Sigmoid colon (tissue), 4 donors: ENCODE measurements at regions not wholly inside any gene's neighbourhood (a gene's known extent, or its start where the extent isn't known, plus 50 kb on each side); places are given as distances from the start of the nearest gene placed in this dataset.

ENCODE experiments used
- EP300 ChIP-seq, 4 donors: sonication (generic); formaldehyde crosslinking; IDR thresholded peaks; one replicate each; pipeline ENCODE4 v1.6.1; 2017; ENCODE audit warnings: antibody characterized with exemption in 4 of 4
- POLR2A ChIP-seq, 2 donors: fragments of 450-650 bp; IDR thresholded peaks; one replicate each; pipeline ENCODE4 v1.6.1; 2016; ENCODE audit warnings: antibody characterized with exemption in 2 of 2, mild to moderate bottlenecking in 2 of 2, moderate library complexity in 2 of 2
- POLR2AphosphoS5 ChIP-seq, 4 donors: sonication (generic); formaldehyde crosslinking; IDR thresholded peaks; one replicate each; pipeline ENCODE4 v1.6.1; 2017; ENCODE audit warnings: antibody characterized with exemption in 4 of 4
- TF ChIP-seq, protein P1 (sequence below), 4 experiments: fragments of 450-650 bp in 3 of 4; fragments of 200-600 bp in 1 of 4; IDR thresholded peaks; one replicate each; pipeline ENCODE4 v1.5.1; 2016 to 2019; ENCODE audit warnings: antibody characterized with exemption in 4 of 4, mild to moderate bottlenecking in 3 of 4, moderate library complexity in 2 of 4

DNA sequence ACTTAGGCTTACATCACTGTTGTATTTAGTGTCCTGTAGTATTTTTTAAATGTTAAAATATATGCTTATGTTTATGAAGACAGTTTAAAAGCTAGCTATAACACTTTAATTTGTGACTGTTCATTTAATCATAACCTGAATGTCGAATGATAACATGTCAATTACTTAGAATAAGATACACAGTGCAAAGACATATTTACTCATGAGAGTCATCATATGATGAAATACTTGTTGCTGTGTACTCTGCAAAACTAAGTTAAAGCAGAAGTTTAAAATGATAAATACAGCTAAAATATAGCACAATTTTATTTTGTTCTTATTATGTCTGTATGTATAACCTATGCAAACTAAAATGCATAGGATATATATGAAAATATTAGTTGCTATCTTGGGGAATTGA is 497.4 kb downstream of the FSCB start:
- TF ChIP-seq, protein P1, sequence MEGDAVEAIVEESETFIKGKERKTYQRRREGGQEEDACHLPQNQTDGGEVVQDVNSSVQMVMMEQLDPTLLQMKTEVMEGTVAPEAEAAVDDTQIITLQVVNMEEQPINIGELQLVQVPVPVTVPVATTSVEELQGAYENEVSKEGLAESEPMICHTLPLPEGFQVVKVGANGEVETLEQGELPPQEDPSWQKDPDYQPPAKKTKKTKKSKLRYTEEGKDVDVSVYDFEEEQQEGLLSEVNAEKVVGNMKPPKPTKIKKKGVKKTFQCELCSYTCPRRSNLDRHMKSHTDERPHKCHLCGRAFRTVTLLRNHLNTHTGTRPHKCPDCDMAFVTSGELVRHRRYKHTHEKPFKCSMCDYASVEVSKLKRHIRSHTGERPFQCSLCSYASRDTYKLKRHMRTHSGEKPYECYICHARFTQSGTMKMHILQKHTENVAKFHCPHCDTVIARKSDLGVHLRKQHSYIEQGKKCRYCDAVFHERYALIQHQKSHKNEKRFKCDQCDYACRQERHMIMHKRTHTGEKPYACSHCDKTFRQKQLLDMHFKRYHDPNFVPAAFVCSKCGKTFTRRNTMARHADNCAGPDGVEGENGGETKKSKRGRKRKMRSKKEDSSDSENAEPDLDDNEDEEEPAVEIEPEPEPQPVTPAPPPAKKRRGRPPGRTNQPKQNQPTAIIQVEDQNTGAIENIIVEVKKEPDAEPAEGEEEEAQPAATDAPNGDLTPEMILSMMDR (IDR thresholded peaks at IDR 0.05): no peak
- TF ChIP-seq POLR2A (IDR thresholded peaks at IDR 0.05) (no peak), POLR2AphosphoS5 (IDR thresholded peaks at IDR 0.05) (no peak), EP300 (IDR thresholded peaks at IDR 0.05) (no peak)
